NT2/D1 (cell line): ENCODE measurements at regions not wholly inside any gene's neighbourhood (a gene's known extent, or its start where the extent isn't known, plus 50 kb on each side); places are given as distances from the start of the nearest gene placed in this dataset.

ENCODE experiments used
- DNase-seq: peaks from one replicate; pipeline ENCODE4 v3.0.0-alpha.2; 2011; ENCODE audit warnings: low read depth, low spot score
- H3K27me3 ChIP-seq: 2 replicates; pipeline ENCODE4 v1.6.0; 2011; ENCODE audit warnings: mild to moderate bottlenecking; ENCODE audit not compliant: insufficient read length, insufficient read depth
- H3K36me3 ChIP-seq: 2 replicates; pipeline ENCODE4 v1.6.1; 2011; ENCODE audit warnings: mild to moderate bottlenecking, low read length, mixed read lengths; ENCODE audit not compliant: insufficient read depth, insufficient read length
- H3K4me1 ChIP-seq: 2 replicates; pipeline ENCODE4 v1.5.1; 2011; ENCODE audit not compliant: insufficient read depth, insufficient read length
- H3K4me3 ChIP-seq: 2 replicates; pipeline ENCODE4 v1.5.1; 2011; ENCODE audit warnings: low read depth; ENCODE audit not compliant: insufficient read length
- H3K9ac ChIP-seq: 2 replicates; pipeline ENCODE4 v1.6.0; 2011; ENCODE audit warnings: low read depth; ENCODE audit not compliant: insufficient read length
- H3K9me3 ChIP-seq: 2 replicates; pipeline ENCODE4 v1.5.1; 2011; ENCODE audit warnings: mild to moderate bottlenecking, low read length; ENCODE audit not compliant: insufficient read depth
- SUZ12 ChIP-seq: IDR thresholded peaks from 2 replicates; pipeline ENCODE4 v1.6.1; 2011; ENCODE audit not compliant: insufficient read length, insufficient read depth; ENCODE audit errors: extremely low read depth
- YY1 ChIP-seq: IDR thresholded peaks from 2 replicates; pipeline ENCODE4 v1.6.1; 2011; ENCODE audit not compliant: insufficient read length, insufficient read depth
- ZNF274 ChIP-seq: IDR thresholded peaks from 2 replicates; pipeline ENCODE4 v1.6.1; 2011; ENCODE audit warnings: mild to moderate bottlenecking, low read depth, low read length

DNA sequence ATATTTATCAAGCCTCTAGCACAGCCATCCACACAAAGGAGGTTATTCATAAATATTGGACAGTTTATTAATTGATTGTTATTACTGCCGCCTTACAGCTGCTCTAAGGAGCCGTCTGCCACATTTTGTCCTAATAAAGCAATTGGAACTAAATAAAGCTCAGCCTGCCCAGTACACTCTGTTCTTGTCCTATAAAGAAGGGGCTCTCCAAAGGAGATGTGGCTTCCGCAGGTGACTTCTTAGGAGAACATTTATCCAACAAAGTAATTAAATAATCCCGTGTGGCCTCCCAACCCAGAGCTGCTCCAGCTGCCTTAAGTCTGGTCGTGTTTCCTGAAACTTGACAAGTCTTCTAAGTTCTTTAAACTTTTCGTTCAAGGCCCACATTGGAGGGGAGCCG lies 497.7 kb downstream of the NPHP4 start:
- DNase-seq, result no peak
- Histone ChIP-seq H3K4me1 (peaks cover 2% of the 10 kb centered on the region), H3K4me3 (no peak overlapping the region), H3K27me3 (no peaks in the 10 kb centered on the region), H3K9ac (no peak overlapping the region), H3K36me3 (no peaks in the 10 kb centered on the region), H3K9me3 (no peaks in the 10 kb centered on the region)
- no peak for TF ChIP-seq YY1
- no peak for TF ChIP-seq SUZ12
- no peak for TF ChIP-seq ZNF274

GRCh38 chr1:5493851-5494311 lies 498.3 kb downstream of the NPHP4 start:
- DNase-seq, result no peak
- Histone ChIP-seq H3K9ac (no peak overlapping the region), H3K4me1 (peaks cover 2% of the 10 kb centered on the region), H3K27me3 (no peaks in the 10 kb centered on the region), H3K9me3 (no peaks in the 10 kb centered on the region), H3K36me3 (no peaks in the 10 kb centered on the region), H3K4me3 (no peak overlapping the region)
- TF ChIP-seq YY1 (no peak), ZNF274 (no peak), SUZ12 (no peak)

GRCh38 chr1:5493275-5493674 lies 498.9 kb downstream of the NPHP4 start:
- no peak overlapping the region for H3K9ac ChIP-seq
- no peak for TF ChIP-seq SUZ12
- TF ChIP-seq YY1, result no peak
- TF ChIP-seq ZNF274, result no peak
- H3K4me1 ChIP-seq, result peaks cover 2% of the 10 kb centered on the region
- H3K4me3 ChIP-seq, result no peak overlapping the region
- H3K9me3 ChIP-seq, result no peaks in the 10 kb centered on the region
- DNase-seq, result no peak
- no peaks in the 10 kb centered on the region for H3K27me3 ChIP-seq
- no peaks in the 10 kb centered on the region for H3K36me3 ChIP-seq

DNA sequence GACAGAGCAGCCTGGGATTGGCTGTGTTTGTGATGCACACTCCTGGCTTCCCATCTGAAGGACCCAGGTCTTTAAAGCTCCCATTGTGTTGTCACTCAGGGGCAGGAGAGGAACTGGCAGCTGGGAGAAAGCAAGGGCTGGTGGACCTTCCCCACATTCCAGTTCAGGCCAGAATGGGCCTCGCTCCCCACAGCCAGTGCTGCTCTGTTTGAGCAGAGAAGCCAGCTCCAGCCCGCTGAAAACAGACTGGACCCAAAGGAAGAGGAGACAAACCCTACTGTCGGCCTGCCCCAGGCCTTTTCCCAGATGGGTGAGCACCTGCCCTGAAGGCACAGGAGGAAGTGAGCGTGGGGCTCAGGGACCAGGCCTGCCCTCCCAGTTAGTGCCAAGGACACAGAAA lies 499.4 kb downstream of the NPHP4 start:
- TF ChIP-seq YY1, result no peak
- no peak for TF ChIP-seq ZNF274
- no peak for TF ChIP-seq SUZ12
- DNase-seq, result no peak

DNA sequence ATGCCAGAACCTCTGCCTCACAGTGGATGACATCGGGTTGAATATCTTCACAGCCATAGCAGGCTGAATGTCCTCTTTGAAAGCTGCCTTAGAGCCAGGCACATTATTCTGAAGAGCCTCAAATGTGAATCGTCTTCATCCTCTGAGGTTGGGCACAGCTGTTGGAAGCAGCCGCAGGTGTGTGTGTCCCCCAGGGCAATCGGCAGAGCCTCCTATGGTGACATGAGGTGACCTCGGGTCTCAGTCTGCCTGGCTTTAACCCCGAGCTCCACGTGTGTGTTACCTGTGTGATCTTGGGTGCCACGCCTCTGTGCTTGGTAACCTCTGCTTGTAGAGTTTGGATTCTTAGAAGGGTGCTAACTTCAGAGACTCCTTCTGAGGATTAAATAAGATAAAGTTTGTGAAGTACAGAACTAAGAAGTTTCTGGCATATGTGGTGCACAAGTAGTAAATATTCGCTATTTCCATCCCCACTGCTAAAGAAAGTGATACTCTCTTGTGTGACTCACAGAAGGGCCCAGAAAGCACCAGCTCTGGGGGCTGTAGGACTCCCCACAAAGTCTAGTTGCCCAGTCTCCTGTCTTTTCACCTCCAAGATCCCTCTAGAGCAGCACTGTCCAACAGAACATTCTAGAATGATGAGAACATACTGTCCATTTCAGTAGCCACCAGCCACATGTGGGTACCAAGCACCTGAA lies 500.9 kb downstream of the NPHP4 start:
- no peaks in the 10 kb centered on the region for H3K27me3 ChIP-seq
- no peaks in the 10 kb centered on the region for H3K9me3 ChIP-seq
- no peaks in the 10 kb centered on the region for H3K36me3 ChIP-seq
- no peak overlapping the region for H3K4me3 ChIP-seq
- no peak overlapping the region for H3K9ac ChIP-seq
- TF ChIP-seq SUZ12 (no peak), ZNF274 (no peak), YY1 (no peak)
- DNase-seq, result no peak
- peaks cover 2% of the 10 kb centered on the region for H3K4me1 ChIP-seq

More for the DNA sequence above, 499.4 kb downstream of the NPHP4 start:
- H3K9ac ChIP-seq, result no peak overlapping the region
- H3K36me3 ChIP-seq, result no peaks in the 10 kb centered on the region
- no peak overlapping the region for H3K4me3 ChIP-seq
- H3K27me3 ChIP-seq, result no peaks in the 10 kb centered on the region
- no peaks in the 10 kb centered on the region for H3K9me3 ChIP-seq
- peaks cover 2% of the 10 kb centered on the region for H3K4me1 ChIP-seq

- no peak overlapping the region for H3K9ac ChIP-seq
Observed at GRCh38 chr1:5490635-5491034, 501.6 kb downstream of the NPHP4 start.

DNA sequence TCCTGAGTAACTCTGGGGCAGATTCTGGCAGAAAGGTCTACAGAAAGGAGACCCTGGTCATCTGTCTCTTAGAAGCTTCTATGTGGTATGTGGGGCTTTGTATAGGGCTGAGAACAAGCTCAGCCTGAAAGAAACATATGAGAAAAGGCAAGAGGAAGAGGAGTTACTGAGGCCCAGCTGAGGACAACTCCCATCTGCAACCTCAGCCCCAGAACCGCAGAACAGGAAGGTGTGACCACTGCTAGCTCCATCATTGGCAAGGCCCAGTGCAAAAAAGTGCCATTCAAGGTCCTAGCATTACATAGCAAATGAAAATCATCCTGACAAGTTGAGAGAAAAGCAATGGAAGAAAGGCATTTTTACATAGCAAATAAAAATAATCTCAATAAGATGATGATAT lies 503.8 kb downstream of the NPHP4 start:
- Histone ChIP-seq H3K4me3 (no peak overlapping the region), H3K36me3 (no peaks in the 10 kb centered on the region), H3K9me3 (no peaks in the 10 kb centered on the region), H3K9ac (no peak overlapping the region), H3K27me3 (no peaks in the 10 kb centered on the region), H3K4me1 (peaks cover 2% of the 10 kb centered on the region)
- no peak for TF ChIP-seq ZNF274
- TF ChIP-seq SUZ12, result no peak
- no peak for TF ChIP-seq YY1
- no peak for DNase-seq

More at GRCh38 chr1:5490635-5491034, 501.6 kb downstream of the NPHP4 start:
- Histone ChIP-seq H3K4me1 (peaks cover 2% of the 10 kb centered on the region), H3K36me3 (no peaks in the 10 kb centered on the region), H3K27me3 (no peaks in the 10 kb centered on the region), H3K9me3 (no peaks in the 10 kb centered on the region), H3K4me3 (no peak overlapping the region)
- TF ChIP-seq ZNF274, result no peak
- TF ChIP-seq YY1, result no peak
- no peak for TF ChIP-seq SUZ12
- no peak for DNase-seq
